Neural progenitor cell (in vitro differentiated cells): ENCODE measurements at regions not wholly inside any gene's neighbourhood (a gene's known extent, or its start where the extent isn't known, plus 50 kb on each side); places are given as distances from the start of the nearest gene placed in this dataset.

Experiments
- CTCF ChIP-seq: fragments of 200-600 bp; sonication (generic); IDR thresholded peaks from 2 replicates; pipeline ENCODE4 v1.5.1; 2017; ENCODE audit warnings: antibody characterized with exemption, mild to moderate bottlenecking
- EZH2 ChIP-seq: fragments of 200-600 bp; sonication (generic); IDR thresholded peaks from 2 replicates; pipeline ENCODE4 v1.6.1; 2017; ENCODE audit warnings: antibody characterized with exemption, mild to moderate bottlenecking, moderate library complexity
- EZH2phosphoT487 ChIP-seq: fragments of 200-600 bp; sonication (generic); IDR thresholded peaks from 2 replicates; pipeline ENCODE4 v1.6.1; 2017; ENCODE audit warnings: antibody characterized with exemption

GRCh38 chr2:163205589-163206254 is 367.2 kb upstream of the KCNH7 start:
- TF ChIP-seq CTCF (no peak), EZH2 (no peak), EZH2phosphoT487 (no peak)
